Activated naive CD8-positive, alpha-beta T cell treated with anti-CD3 and anti-CD28 coated beads, Interleukin-2, amount 10 ng/mL, durations not matched to agents 7 days and 5 days (primary cell): ENCODE measurements at regions not wholly inside any gene's neighbourhood (a gene's known extent, or its start where the extent isn't known, plus 50 kb on each side); places are given as distances from the start of the nearest gene placed in this dataset.

Experiments
- ATAC-seq: fragments of 150-1000 bp; cut with Tn5 transposase; one replicate; pipeline ENCODE4 v1.10.0; 2021; ENCODE audit warnings: low read depth, moderate library complexity
- POLR2A ChIA-PET: fragments of 350-600 bp; sonication (Branson Sonifier 250); formaldehyde crosslinking; loops from one replicate; lab custom pipeline; 2021; ENCODE audit warnings: antibody characterized with exemption; lab: Charles Lee
- DNase-seq: peaks from one replicate; pipeline ENCODE4 v3.0.0; 2021
- H3K27ac Mint-ChIP-seq: one replicate; pipeline ENCODE4 v1.8.0; 2022; ENCODE audit warnings: mild to moderate bottlenecking, mixed read lengths
- H3K27me3 Mint-ChIP-seq: one replicate; pipeline ENCODE4 v1.8.0; 2022; ENCODE audit warnings: mild to moderate bottlenecking, moderate library complexity, mixed read lengths
- H3K36me3 Mint-ChIP-seq: one replicate; pipeline ENCODE4 v1.8.0; 2021; ENCODE audit warnings: mild to moderate bottlenecking, mixed read lengths
- H3K4me1 Mint-ChIP-seq: one replicate; pipeline ENCODE4 v1.8.0; 2021; ENCODE audit warnings: mixed read lengths
- H3K4me3 Mint-ChIP-seq: one replicate; pipeline ENCODE4 v1.8.0; 2022; ENCODE audit warnings: mild to moderate bottlenecking, moderate library complexity, mixed read lengths
- H3K9me3 Mint-ChIP-seq: one replicate; pipeline ENCODE4 v1.8.0; 2021; ENCODE audit warnings: mixed read lengths

DNA sequence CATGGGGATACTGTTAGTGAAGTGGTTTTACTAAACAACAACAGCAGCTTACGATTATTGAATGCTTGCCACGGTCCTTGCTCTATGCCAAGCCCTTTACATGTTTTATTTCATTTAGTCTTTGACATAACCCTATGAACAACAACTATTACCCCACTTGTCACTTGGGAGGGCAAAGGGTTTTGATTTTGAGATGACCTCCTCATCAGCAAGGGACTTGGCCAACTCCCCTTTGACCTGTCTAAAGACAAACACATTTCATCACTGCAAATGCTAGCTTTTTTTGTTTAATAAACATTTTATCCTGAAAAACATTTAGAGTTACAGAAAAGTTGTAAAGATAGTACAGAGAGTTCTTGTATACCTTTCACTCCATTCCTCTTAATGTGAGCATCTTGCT, 152.5 kb upstream of the WNT4 start:
- no peak for DNase-seq
- H3K4me1 Mint-ChIP-seq, result no peaks in the 10 kb centered on the region
- ATAC-seq, result no peak
- H3K27me3 Mint-ChIP-seq, result peaks cover 46% of the 10 kb centered on the region
- H3K9me3 Mint-ChIP-seq, result peaks cover 1% of the 10 kb centered on the region
- H3K4me3 Mint-ChIP-seq, result no peak overlapping the region
- POLR2A ChIA-PET, result no interaction called here
- peaks cover 1% of the 10 kb centered on the region for H3K36me3 Mint-ChIP-seq
- no peak overlapping the region for H3K27ac Mint-ChIP-seq

DNA sequence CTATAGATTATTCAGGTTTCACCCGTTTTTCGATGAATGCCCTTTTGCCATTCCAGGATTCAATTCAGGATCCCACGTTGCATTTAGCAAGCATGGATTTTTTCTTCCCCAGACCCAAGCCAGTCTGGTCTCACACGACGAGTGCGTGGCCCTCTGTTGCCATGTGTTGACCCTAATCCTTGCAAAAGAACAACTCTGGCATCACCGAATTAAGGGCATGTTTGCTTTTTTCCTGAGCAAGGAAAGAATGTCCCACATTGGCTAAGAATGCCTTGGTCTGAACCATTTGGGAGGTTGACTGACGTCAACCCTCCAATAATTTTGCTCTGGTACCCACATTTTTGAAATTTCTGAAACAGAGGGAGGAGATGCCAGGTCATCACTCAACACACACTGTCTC, 153.0 kb upstream of the WNT4 start:
- DNase-seq (no peak), ATAC-seq (no peak)
- Mint-ChIP-seq H3K4me1 (no peaks in the 10 kb centered on the region), H3K36me3 (peaks cover 1% of the 10 kb centered on the region), H3K27me3 (peaks cover 49% of the 10 kb centered on the region), H3K4me3 (no peak overlapping the region), H3K27ac (no peak overlapping the region), H3K9me3 (peaks cover 1% of the 10 kb centered on the region)
- POLR2A ChIA-PET, result no interaction called here

DNA sequence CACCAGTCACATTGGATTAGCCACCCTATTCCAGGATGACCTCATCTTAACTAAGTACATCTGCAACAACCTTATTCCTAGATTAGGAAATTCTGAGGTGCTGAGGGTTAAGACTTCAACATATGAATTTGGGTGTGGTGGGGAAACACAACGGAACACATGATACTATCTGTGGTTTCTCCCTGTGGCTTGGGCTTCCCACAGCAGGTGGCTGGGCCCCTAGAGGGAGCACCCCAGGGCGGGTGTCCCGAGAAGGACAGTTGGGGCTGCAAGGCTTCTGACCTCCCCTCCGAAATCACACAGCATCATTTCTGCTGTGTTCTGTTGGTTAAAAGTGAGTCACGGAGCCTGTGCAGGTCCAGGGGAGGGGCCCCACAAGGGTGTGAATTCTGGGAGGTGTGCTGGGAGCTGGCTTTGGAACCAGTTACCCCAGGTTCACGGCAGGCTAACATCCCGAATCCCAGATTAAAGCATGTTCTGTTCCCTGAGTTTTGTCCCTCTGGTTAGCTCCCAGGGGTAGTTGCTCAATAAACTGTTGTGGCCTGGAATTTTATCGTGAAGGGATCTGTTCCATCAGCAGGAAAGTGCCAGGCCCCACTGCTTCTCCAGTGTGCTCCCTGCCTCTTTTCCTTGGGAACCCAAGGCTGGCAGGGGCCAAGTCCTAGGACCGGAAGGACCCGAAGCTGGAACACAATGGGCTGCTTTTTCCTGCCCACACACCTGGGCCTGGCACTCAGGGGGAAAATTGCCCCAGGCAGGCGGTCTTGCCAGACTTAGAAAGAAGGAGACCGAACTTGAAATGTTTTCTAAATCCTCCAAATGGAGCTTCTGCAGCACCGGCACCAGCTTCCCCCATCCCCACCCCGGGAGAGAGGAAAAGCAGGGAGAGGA, 154.0 kb upstream of the WNT4 start:
- Mint-ChIP-seq H3K36me3 (peaks cover 1% of the 10 kb centered on the region), H3K4me1 (no peaks in the 10 kb centered on the region), H3K4me3 (no peak overlapping the region), H3K27me3 (peaks cover 52% of the 10 kb centered on the region), H3K9me3 (peaks cover 1% of the 10 kb centered on the region), H3K27ac (no peak overlapping the region)
- ATAC-seq (no peak), DNase-seq (no peak)
- POLR2A ChIA-PET, result no interaction called here

DNA sequence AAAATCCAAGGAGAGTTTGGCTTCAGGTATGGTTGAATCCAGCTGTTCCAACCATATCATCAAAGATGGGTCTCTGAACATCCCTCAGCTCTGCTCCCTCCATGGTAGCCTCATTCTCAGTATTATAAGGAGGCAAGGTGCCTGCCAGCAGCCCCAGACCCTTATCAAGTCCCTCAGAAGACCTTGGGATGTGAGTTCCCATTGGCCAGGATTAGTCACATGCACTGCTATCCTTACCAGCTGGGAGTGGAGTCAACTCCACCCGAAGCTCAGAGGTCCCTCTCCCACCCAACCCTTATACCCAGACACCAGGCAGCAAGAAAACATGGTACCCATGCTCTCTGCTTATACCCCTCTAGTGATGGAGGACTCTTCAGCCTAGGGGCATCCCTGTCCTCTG, 153.7 kb upstream of the ZBTB40 start:
- H3K36me3 Mint-ChIP-seq, result peaks cover 1% of the 10 kb centered on the region
- no peak for DNase-seq

DNA sequence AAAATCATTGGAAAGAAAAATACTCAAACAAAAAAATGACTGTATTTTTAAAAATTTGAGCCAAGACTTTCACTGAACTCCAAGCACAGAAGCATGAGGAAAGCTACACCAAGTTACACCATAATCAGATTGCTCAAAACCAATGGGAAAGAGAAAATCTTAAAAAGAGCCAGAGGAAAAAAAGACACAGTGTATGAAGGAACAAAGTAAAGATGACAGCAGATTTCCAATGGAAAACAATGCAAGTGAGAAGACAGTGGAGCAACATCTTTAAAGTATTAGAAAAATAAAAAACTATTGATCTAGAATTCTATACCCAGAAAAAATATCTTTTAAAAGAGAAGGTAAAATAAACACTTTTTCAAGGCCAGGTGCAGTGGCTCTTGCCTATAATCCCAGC, 147.8 kb upstream of the ZBTB40 start:
- H3K27ac Mint-ChIP-seq, result no peak overlapping the region
- no peak for DNase-seq
- ATAC-seq, result no peak
- peaks cover 2% of the 10 kb centered on the region for H3K9me3 Mint-ChIP-seq
- POLR2A ChIA-PET, result no interaction called here
- H3K4me3 Mint-ChIP-seq, result no peak overlapping the region
- H3K27me3 Mint-ChIP-seq, result peaks cover 62% of the 10 kb centered on the region
- H3K36me3 Mint-ChIP-seq, result no peaks in the 10 kb centered on the region
- no peaks in the 10 kb centered on the region for H3K4me1 Mint-ChIP-seq

More for the DNA sequence above, 153.7 kb upstream of the ZBTB40 start:
- H3K9me3 Mint-ChIP-seq, result peaks cover 1% of the 10 kb centered on the region
- POLR2A ChIA-PET, result no interaction called here
- no peak overlapping the region for H3K27ac Mint-ChIP-seq
- ATAC-seq, result no peak
- no peak overlapping the region for H3K4me3 Mint-ChIP-seq
- H3K27me3 Mint-ChIP-seq, result peaks cover 47% of the 10 kb centered on the region
- H3K4me1 Mint-ChIP-seq, result no peaks in the 10 kb centered on the region

DNA sequence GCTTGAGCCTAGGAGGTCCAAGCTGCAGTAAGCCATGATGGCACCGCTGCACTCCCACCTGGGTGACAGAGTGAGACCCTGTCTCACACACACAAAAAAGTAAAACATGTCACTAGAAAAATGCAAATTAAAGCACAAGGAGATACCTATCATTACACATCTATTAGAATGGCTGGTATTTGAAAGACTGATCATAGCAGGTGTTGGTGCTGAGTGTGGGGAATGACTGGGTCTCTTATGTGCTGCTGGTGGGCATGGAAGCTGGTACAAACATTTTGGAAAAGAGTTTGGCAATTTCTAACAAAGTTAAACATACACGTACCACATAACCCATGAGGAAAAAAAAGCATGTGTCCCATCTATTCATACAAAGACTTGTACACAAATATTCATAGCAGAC, 142.1 kb upstream of the ZBTB40 start:
- H3K4me3 Mint-ChIP-seq, result no peak overlapping the region
- H3K27me3 Mint-ChIP-seq, result peaks cover 36% of the 10 kb centered on the region
- no peaks in the 10 kb centered on the region for H3K36me3 Mint-ChIP-seq
- ATAC-seq (no peak), DNase-seq (no peak)
- H3K27ac Mint-ChIP-seq, result no peak overlapping the region
- no peaks in the 10 kb centered on the region for H3K9me3 Mint-ChIP-seq
- POLR2A ChIA-PET, result no interaction called here
- no peaks in the 10 kb centered on the region for H3K4me1 Mint-ChIP-seq

DNA sequence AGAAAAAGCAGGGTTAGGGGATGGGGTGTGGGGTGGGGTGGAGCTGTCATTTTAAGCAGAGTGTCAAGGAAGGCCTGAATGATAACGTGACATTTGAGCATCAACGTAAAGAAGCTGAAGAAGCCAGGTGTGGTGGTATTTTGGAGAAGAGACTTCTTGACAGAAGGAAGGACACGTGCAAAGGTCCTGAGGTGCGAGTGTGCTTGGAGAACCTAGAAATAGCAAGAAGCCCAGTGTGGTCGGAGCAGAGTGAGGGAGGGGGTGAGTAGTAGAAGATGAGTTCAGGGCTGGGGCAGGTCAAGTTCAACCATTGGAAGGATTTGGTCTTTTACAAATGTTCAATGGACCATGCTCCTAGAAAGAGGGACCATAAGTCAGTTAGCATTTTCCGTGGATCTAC, 140.2 kb upstream of the ZBTB40 start:
- no peaks in the 10 kb centered on the region for H3K36me3 Mint-ChIP-seq
- H3K27ac Mint-ChIP-seq, result no peak overlapping the region
- POLR2A ChIA-PET, result no interaction called here
- H3K27me3 Mint-ChIP-seq, result peaks cover 26% of the 10 kb centered on the region
- no peaks in the 10 kb centered on the region for H3K4me1 Mint-ChIP-seq
- ATAC-seq (no peak), DNase-seq (no peak)
- H3K9me3 Mint-ChIP-seq, result no peaks in the 10 kb centered on the region
- H3K4me3 Mint-ChIP-seq, result no peak overlapping the region

DNA sequence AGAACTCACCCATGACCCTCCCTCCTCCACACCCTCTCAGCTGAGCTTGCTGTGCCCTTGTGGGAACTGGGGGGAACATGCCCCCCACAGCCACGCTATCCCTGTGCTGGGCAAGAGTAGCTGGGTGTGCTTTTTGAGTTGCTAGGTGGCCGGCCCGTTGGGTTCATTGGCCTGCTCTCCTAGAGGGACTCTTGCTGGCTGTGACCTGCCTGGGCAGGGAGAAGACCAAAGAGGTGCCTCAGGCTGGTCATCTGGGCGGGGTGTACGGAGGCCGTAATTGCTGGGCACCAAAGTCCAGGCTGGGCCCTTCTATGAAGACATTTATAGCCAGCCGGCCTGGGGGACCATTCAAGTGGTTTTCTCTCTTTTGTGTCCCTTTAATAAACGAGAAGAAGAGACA, 138.3 kb upstream of the ZBTB40 start:
- no peak for ATAC-seq
- peaks cover 10% of the 10 kb centered on the region for H3K27me3 Mint-ChIP-seq
- no peaks in the 10 kb centered on the region for H3K9me3 Mint-ChIP-seq
- no peak overlapping the region for H3K4me3 Mint-ChIP-seq
- no peak overlapping the region for H3K27ac Mint-ChIP-seq
- POLR2A ChIA-PET, result no interaction called here
- no peaks in the 10 kb centered on the region for H3K36me3 Mint-ChIP-seq
- no peak for DNase-seq
- no peaks in the 10 kb centered on the region for H3K4me1 Mint-ChIP-seq

DNA sequence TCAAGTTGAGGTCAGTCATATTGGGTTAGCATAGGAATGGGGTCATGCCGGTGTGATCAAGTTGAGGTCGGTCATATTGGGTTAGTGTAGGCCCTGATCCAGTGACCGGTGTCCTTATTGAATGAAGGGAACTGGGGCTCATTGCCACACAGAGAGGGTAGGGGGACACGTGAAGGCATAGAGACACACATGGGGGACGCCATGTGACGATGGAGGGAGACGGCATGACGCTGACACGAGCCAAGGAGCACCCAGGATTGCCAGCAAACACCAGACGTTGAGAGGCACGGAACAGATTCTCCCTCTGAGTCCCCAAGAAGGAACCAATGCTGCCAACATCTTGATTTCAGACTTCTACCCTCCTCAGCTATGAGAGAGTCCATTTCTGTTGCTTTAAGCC, 136.9 kb upstream of the ZBTB40 start:
- ATAC-seq, result no peak
- Mint-ChIP-seq H3K27ac (no peak overlapping the region), H3K36me3 (no peaks in the 10 kb centered on the region), H3K4me1 (no peaks in the 10 kb centered on the region), H3K9me3 (no peaks in the 10 kb centered on the region), H3K27me3 (peaks cover 6% of the 10 kb centered on the region), H3K4me3 (no peak overlapping the region)
- DNase-seq, result no peak
- POLR2A ChIA-PET, result no interaction called here

DNA sequence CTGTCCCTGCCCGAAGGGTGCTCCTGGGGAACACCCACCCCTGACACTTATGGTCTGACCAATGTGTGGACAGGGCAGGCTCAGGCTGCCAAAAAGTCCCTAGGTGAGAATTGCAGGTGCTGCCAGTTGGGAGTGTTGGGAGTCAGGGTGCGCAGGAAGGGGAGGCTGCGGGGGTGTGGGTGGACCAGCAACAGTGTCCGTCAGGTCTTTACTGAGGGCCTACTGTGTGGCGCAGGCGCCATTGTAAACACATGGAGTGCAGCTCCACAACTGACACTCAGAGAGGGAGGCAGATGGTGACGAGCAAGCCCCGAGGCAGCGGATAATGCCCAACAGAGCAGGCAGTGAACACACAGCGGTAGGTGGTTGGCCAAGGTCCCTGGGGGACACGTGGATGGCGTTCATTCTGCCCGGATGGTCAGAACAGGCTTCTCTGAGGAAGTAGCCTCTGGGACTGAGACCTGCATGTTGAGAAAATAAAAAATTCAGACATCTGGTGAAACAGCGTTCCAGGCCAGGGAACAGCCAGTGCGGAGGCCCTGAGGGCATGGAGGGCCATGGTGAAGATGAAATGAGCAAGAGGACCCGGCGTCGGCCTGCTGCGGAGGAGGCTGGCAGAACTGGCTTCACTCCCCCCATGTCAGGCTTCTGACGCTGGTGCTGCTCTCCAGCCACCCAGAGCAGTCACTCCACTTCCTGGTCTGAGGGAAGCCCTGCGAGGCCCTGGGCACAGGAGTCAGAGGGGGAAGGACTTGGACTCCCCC, 136.2 kb upstream of the ZBTB40 start:
- Mint-ChIP-seq H3K27me3 (peaks cover 3% of the 10 kb centered on the region), H3K27ac (no peak overlapping the region), H3K36me3 (no peaks in the 10 kb centered on the region), H3K4me3 (no peak overlapping the region), H3K4me1 (no peaks in the 10 kb centered on the region), H3K9me3 (no peaks in the 10 kb centered on the region)
- DNase-seq (no peak), ATAC-seq (no peak)
- POLR2A ChIA-PET, result no interaction called here

DNA sequence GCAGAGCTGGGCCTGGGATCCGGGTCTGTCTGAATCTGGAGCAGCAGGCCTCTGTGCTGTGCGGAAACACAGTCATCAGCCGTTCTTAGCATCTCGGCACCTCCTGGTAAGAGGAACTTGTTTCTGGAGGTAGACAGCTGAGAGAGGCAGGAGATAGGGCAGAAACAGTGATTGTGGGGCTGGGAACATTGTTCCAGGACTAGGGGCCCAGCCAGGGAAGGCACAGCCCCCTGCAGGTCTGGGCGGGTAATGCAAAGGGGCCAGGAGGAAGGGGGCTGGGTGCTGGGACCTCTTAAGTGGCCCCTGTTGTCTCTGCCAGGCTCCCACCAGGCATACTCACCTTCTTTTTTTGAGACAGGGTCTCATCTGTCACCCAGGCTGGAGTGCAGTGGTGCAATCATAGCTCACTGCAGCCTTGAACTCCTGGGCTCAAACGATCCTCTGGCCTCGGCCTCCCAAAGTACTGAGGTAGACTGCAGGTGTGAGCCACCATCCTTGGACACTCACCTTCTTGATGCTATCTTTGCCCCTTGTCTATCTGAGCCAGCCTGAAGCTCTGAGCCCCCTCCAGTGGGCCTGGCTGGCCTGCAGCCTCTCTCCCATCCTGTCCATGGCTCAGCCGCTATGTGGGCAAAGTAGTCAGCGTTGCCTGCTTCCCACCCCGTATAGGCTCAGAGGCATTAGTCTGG, 134.3 kb upstream of the ZBTB40 start:
- POLR2A ChIA-PET, result no interaction called here
- H3K27me3 Mint-ChIP-seq, result peaks cover 8% of the 10 kb centered on the region
- no peaks in the 10 kb centered on the region for H3K4me1 Mint-ChIP-seq
- no peaks in the 10 kb centered on the region for H3K36me3 Mint-ChIP-seq
- no peak overlapping the region for H3K27ac Mint-ChIP-seq
- ATAC-seq (no peak), DNase-seq (no peak)
- H3K9me3 Mint-ChIP-seq, result no peaks in the 10 kb centered on the region
- H3K4me3 Mint-ChIP-seq, result no peak overlapping the region

DNA sequence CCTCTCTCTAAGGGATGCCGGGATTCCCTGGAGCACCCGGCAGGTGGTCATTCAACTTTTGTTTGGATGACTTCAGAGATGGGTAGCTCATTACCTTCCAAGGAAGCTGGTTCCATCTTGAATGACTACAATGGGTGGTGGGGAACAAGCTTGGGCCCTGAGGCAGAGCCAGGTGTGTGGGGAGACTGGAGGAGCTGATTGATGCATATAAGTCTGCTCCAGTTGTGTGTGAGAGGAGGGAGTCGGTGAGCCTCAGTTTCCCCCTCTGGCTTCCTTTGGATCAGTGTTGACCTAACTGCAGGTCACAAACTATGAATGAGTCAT, 133.8 kb upstream of the ZBTB40 start:
- Mint-ChIP-seq H3K36me3 (no peaks in the 10 kb centered on the region), H3K4me1 (no peaks in the 10 kb centered on the region), H3K4me3 (no peak overlapping the region), H3K9me3 (no peaks in the 10 kb centered on the region), H3K27me3 (peaks cover 8% of the 10 kb centered on the region), H3K27ac (no peak overlapping the region)
- DNase-seq (no peak), ATAC-seq (no peak)
- POLR2A ChIA-PET, result no interaction called here

DNA sequence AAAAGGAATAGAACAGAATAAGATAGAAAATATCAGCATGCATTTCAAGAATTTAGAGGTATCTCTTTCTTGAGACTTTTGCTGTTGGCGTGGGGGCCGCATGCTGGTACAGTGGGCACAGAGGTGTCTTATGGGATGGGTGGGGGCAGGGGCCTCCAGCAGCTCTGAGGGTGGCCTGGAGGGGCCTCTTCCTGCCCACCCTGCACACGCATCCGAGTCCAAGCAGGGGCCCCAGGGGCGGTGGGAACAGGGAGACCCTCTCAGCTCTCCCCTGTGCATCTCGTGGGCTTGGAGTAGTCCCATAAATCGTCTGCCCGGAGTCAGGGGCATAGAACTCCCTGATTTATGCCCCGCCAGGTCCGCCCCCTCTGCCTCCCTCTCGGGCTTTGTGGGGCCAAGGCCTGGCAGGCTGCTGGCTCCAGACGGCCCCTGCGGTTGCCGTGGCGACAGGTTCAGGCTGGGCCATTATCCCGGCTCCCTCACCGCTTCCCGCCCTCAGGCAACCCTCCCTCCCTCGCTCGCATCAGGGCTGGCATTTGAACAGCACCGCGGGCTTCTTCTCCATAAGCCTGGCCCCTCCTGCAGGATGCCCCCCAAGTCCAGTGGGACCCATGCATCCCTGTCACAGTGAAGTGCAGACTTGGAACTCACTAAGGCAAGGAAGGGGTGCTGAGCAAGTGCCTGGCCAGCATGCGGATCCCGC, 133.2 kb upstream of the ZBTB40 start:
- DNase-seq (no peak), ATAC-seq (no peak)
- H3K27me3 Mint-ChIP-seq, result peaks cover 8% of the 10 kb centered on the region
- no peaks in the 10 kb centered on the region for H3K9me3 Mint-ChIP-seq
- H3K36me3 Mint-ChIP-seq, result no peaks in the 10 kb centered on the region
- H3K27ac Mint-ChIP-seq, result no peak overlapping the region
- H3K4me3 Mint-ChIP-seq, result no peak overlapping the region
- POLR2A ChIA-PET, result no interaction called here
- H3K4me1 Mint-ChIP-seq, result no peaks in the 10 kb centered on the region
